ENCODE measurements at regions not wholly inside any gene's neighbourhood (a gene's known extent, or its start where the extent isn't known, plus 50 kb on each side); places are given as distances from the start of the nearest gene placed in this dataset.

- TF ChIP-seq, protein P1, sequence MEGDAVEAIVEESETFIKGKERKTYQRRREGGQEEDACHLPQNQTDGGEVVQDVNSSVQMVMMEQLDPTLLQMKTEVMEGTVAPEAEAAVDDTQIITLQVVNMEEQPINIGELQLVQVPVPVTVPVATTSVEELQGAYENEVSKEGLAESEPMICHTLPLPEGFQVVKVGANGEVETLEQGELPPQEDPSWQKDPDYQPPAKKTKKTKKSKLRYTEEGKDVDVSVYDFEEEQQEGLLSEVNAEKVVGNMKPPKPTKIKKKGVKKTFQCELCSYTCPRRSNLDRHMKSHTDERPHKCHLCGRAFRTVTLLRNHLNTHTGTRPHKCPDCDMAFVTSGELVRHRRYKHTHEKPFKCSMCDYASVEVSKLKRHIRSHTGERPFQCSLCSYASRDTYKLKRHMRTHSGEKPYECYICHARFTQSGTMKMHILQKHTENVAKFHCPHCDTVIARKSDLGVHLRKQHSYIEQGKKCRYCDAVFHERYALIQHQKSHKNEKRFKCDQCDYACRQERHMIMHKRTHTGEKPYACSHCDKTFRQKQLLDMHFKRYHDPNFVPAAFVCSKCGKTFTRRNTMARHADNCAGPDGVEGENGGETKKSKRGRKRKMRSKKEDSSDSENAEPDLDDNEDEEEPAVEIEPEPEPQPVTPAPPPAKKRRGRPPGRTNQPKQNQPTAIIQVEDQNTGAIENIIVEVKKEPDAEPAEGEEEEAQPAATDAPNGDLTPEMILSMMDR (IDR thresholded peaks at IDR 0.05; ENCODE audit: low read depth, low read length): no peak
- TF ChIP-seq POLR2A (IDR thresholded peaks at IDR 0.05; ENCODE audit: extremely low read depth, insufficient read length) (no peak), MYC (IDR thresholded peaks at IDR 0.05; ENCODE audit: low read depth, low read length) (no peak)
These were observed 73.2 kb downstream of the AIPL1 start for GRCh38 chr17:6361733-6362132.

Measured in NB4 (cell line).